H9 (cell line): ENCODE measurements at regions not wholly inside any gene's neighbourhood (a gene's known extent, or its start where the extent isn't known, plus 50 kb on each side); places are given as distances from the start of the nearest gene placed in this dataset.

Experiments used
- DNase-seq: peaks from one replicate; pipeline ENCODE4 v3.0.0-alpha.2; 2017
- H2AFZ ChIP-seq: one replicate; pipeline ENCODE4 v1.6.1; 2013; ENCODE audit warnings: mild to moderate bottlenecking, low read length, control low read depth, moderate library complexity
- H2AK5ac ChIP-seq: 2 replicates; pipeline ENCODE4 v1.6.1; 2013; ENCODE audit warnings: low read length, control low read depth, mixed read lengths; ENCODE audit not compliant: insufficient read length
- H2BK120ac ChIP-seq: one replicate; pipeline ENCODE4 v1.6.1; 2013; ENCODE audit warnings: low read depth, mild to moderate bottlenecking, low read length, control low read depth, inconsistent platforms; ENCODE audit not compliant: poor library complexity, severe bottlenecking
- H2BK12ac ChIP-seq: 2 replicates; pipeline ENCODE4 v1.6.1; 2013; ENCODE audit warnings: low read length, control low read depth, mixed read lengths, low read depth; ENCODE audit not compliant: insufficient read length
- H2BK15ac ChIP-seq: 2 replicates; pipeline ENCODE4 v1.6.1; 2013; ENCODE audit warnings: low read depth, low read length, control low read depth
- H2BK20ac ChIP-seq: one replicate; pipeline ENCODE4 v1.6.1; 2013; ENCODE audit warnings: low read depth, mild to moderate bottlenecking, low read length, control low read depth, inconsistent platforms; ENCODE audit not compliant: poor library complexity, severe bottlenecking
- H2BK5ac ChIP-seq: 2 replicates; pipeline ENCODE4 v1.6.1; 2013; ENCODE audit warnings: low read length, control low read depth, mixed read lengths; ENCODE audit not compliant: insufficient read length
- H3K14ac ChIP-seq: 2 replicates; pipeline ENCODE4 v1.6.1; 2013; ENCODE audit warnings: low read length, control low read depth; ENCODE audit not compliant: insufficient read depth
- H3K18ac ChIP-seq: 2 replicates; pipeline ENCODE4 v1.6.1; 2013; ENCODE audit warnings: low read depth, mild to moderate bottlenecking, mixed read lengths, low read length, control low read depth; ENCODE audit not compliant: insufficient read length
- H3K23ac ChIP-seq: 2 replicates; pipeline ENCODE4 v1.6.1; 2013; ENCODE audit warnings: low read length, control low read depth, mixed read lengths, low read depth; ENCODE audit not compliant: insufficient read length
- H3K23me2 ChIP-seq: 2 replicates; pipeline ENCODE4 v1.6.1; 2013; ENCODE audit warnings: low read depth, mild to moderate bottlenecking, mixed read lengths, low read length, control low read depth; ENCODE audit not compliant: insufficient read length, poor library complexity, severe bottlenecking
- H3K27ac ChIP-seq: 2 replicates; pipeline ENCODE4 v1.5.1; 2013; ENCODE audit warnings: low read length, control low read depth, mixed read lengths, low read depth; ENCODE audit not compliant: insufficient read length
- H3K27me3 ChIP-seq: 2 replicates; pipeline ENCODE4 v1.6.1; 2013; ENCODE audit warnings: low read length, control low read depth, inconsistent platforms; ENCODE audit not compliant: insufficient read depth
- H3K4ac ChIP-seq: 2 replicates; pipeline ENCODE4 v1.6.1; 2013; ENCODE audit warnings: low read depth, mild to moderate bottlenecking, control low read depth, inconsistent platforms, low read length, moderate library complexity
- H3K4me1 ChIP-seq: 2 replicates; pipeline ENCODE4 v1.6.1; 2013; ENCODE audit warnings: low read length, control low read depth, inconsistent platforms; ENCODE audit not compliant: insufficient read depth
- H3K4me2 ChIP-seq: 2 replicates; pipeline ENCODE4 v1.6.1; 2013; ENCODE audit warnings: low read length, control low read depth, mixed read lengths; ENCODE audit not compliant: insufficient read length, insufficient read depth
- H3K56ac ChIP-seq: 2 replicates; pipeline ENCODE4 v1.6.1; 2013; ENCODE audit warnings: low read depth, mild to moderate bottlenecking, mixed read lengths, low read length, control low read depth; ENCODE audit not compliant: insufficient read length
- H3K79me1 ChIP-seq: 2 replicates; pipeline ENCODE4 v1.6.1; 2013; ENCODE audit warnings: low read depth, mild to moderate bottlenecking, moderate library complexity, low read length, control low read depth, inconsistent platforms; ENCODE audit not compliant: insufficient read depth, poor library complexity, severe bottlenecking
- H3K79me2 ChIP-seq: 2 replicates; pipeline ENCODE4 v1.6.1; 2013; ENCODE audit warnings: low read length, control low read depth, inconsistent platforms; ENCODE audit not compliant: insufficient read depth
- H3K9ac ChIP-seq: 2 replicates; pipeline ENCODE4 v1.6.1; 2013; ENCODE audit warnings: low read length, control low read depth, mixed read lengths; ENCODE audit not compliant: insufficient read length; ENCODE audit errors: extremely low read depth
- H3K9me3 ChIP-seq: one replicate; pipeline ENCODE4 v1.6.1; 2013; ENCODE audit warnings: low read depth, low read length, inconsistent platforms; ENCODE audit not compliant: control insufficient read depth
- H3T11ph ChIP-seq: one replicate; pipeline ENCODE4 v1.6.1; 2013; ENCODE audit warnings: mild to moderate bottlenecking, low read length, control low read depth, inconsistent platforms
- H4K20me1 ChIP-seq: one replicate; pipeline ENCODE4 v1.6.1; 2013; ENCODE audit not compliant: control insufficient read depth, insufficient read length, insufficient read depth
- H4K5ac ChIP-seq: 2 replicates; pipeline ENCODE4 v1.6.1; 2013; ENCODE audit warnings: low read depth, mild to moderate bottlenecking, mixed read lengths, low read length, control low read depth; ENCODE audit not compliant: insufficient read length
- H4K8ac ChIP-seq: replicated peaks from 2 replicates; pipeline ENCODE4 v1.6.1; 2013; ENCODE audit warnings: low read length, control low read depth, mixed read lengths, low read depth; ENCODE audit not compliant: insufficient read length
- H4K91ac ChIP-seq: 2 replicates; pipeline ENCODE4 v1.6.1; 2013; ENCODE audit warnings: low read depth, mild to moderate bottlenecking, moderate library complexity, mixed read lengths, low read length, control low read depth; ENCODE audit not compliant: insufficient read length
- H3K27ac Mint-ChIP-seq, 3 experiments: 2 replicates in 2 of 3; 3 replicates in 1 of 3; pipeline ENCODE4 v1.8.0; 2020 to 2021; ENCODE audit warnings: mixed read lengths in 3 of 3, mild to moderate bottlenecking in 1 of 3, moderate library complexity in 1 of 3
- H3K27me3 Mint-ChIP-seq: 2 replicates; pipeline ENCODE4 v1.8.0; 2021; ENCODE audit warnings: low read depth, mild to moderate bottlenecking, moderate library complexity, mixed read lengths
- H3K36me3 Mint-ChIP-seq, 3 experiments: 2 replicates in 2 of 3; 3 replicates in 1 of 3; pipeline ENCODE4 v1.8.0; 2020 to 2021; ENCODE audit warnings: low read depth in 3 of 3, mixed read lengths in 3 of 3; ENCODE audit not compliant: insufficient read depth in 1 of 3
- H3K4me1 Mint-ChIP-seq, 2 experiments: 2 replicates each; pipeline ENCODE4 v1.8.0; 2020; ENCODE audit warnings: mixed read lengths in 2 of 2
- H3K4me3 Mint-ChIP-seq, 2 experiments: 2 replicates in 1 of 2; 3 replicates in 1 of 2; pipeline ENCODE4 v1.8.0; 2020 to 2021; ENCODE audit warnings: mild to moderate bottlenecking in 2 of 2, mixed read lengths in 2 of 2, moderate library complexity in 1 of 2
- H3K9me3 Mint-ChIP-seq, 2 experiments: 2 replicates in 1 of 2; 3 replicates in 1 of 2; pipeline ENCODE4 v1.8.0; 2020; ENCODE audit warnings: mild to moderate bottlenecking in 2 of 2, mixed read lengths in 2 of 2, moderate library complexity in 1 of 2
- WGBS: extraction: QIAGEN DNeasy Blood & Tissue Kit; methylation state at CpG from one replicate; pipeline ENCODE4 v1.1.7; 2013; ENCODE audit warnings: missing lambda C conversion rate, low lambda C conversion rate, mixed read lengths; ENCODE audit not compliant: insufficient read length; ENCODE audit errors: extremely low coverage; 5-methylcytosine and 5-hydroxymethylcytosine counted together
- TF ChIP-seq, protein P1 (sequence below): fragments of 200-600 bp; sonication (generic); conservative IDR thresholded peaks from 3 replicates; pipeline ENCODE4 v1.8.0; 2021; ENCODE audit warnings: antibody characterized with exemption, mild to moderate bottlenecking

DNA sequence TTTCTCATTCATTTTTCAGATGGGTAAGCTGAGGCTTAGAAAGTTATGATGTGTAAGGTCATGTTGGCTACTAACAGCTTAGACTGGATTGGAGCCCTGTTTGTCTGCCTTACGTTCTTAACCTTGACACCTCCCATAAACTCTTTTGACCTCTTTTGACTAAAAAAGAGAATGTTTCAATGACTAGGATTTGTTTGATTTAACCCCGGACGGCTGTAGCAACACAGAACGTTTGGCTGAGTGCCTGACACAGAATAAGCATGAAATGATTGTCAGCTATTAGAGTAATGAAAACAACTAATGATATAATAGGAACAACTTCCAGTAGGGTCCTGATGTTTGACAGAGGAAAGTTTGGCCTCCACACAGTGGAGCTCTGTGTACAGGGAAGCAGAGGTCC lies 83.3 kb upstream of the PDZD8 start:
- H4K20me1 ChIP-seq: no peaks in the 10 kb centered on the region
- H3K79me1 ChIP-seq: no peaks in the 10 kb centered on the region
- H3K9me3 ChIP-seq: no peaks in the 10 kb centered on the region
- no peak overlapping the region for H2AK5ac ChIP-seq
- peaks cover 0 to 3% (median 2%) of the 10 kb centered on the region in 3 experiments; a peak in 4 of 7 replicates for H3K36me3 Mint-ChIP-seq
- peaks cover 10 to 15% of the 10 kb centered on the region in 2 experiments for H3K9me3 Mint-ChIP-seq
- H3K79me2 ChIP-seq: no peaks in the 10 kb centered on the region
- H4K91ac ChIP-seq: no peak overlapping the region
- WGBS: no CpG with 5 or more reads among the region's 4 CpGs
- H3K27ac Mint-ChIP-seq: no peak overlapping the region
- H3K18ac ChIP-seq: no peak overlapping the region
- no peaks in the 10 kb centered on the region for H3K4me1 ChIP-seq
- H3K14ac ChIP-seq: no peak overlapping the region
- no peaks in the 10 kb centered on the region for H3K27me3 ChIP-seq
- H2BK20ac ChIP-seq: no peak overlapping the region
- H3K4me3 Mint-ChIP-seq: no peak overlapping the region
- DNase-seq: no peak
- H3T11ph ChIP-seq: no peak overlapping the region
- H2BK15ac ChIP-seq: no peak overlapping the region
- TF ChIP-seq, protein P1, sequence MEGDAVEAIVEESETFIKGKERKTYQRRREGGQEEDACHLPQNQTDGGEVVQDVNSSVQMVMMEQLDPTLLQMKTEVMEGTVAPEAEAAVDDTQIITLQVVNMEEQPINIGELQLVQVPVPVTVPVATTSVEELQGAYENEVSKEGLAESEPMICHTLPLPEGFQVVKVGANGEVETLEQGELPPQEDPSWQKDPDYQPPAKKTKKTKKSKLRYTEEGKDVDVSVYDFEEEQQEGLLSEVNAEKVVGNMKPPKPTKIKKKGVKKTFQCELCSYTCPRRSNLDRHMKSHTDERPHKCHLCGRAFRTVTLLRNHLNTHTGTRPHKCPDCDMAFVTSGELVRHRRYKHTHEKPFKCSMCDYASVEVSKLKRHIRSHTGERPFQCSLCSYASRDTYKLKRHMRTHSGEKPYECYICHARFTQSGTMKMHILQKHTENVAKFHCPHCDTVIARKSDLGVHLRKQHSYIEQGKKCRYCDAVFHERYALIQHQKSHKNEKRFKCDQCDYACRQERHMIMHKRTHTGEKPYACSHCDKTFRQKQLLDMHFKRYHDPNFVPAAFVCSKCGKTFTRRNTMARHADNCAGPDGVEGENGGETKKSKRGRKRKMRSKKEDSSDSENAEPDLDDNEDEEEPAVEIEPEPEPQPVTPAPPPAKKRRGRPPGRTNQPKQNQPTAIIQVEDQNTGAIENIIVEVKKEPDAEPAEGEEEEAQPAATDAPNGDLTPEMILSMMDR: no peak
- H2AFZ ChIP-seq: no peak overlapping the region
- H3K4ac ChIP-seq: no peak overlapping the region
- no peak overlapping the region for H2BK5ac ChIP-seq
- peaks cover 17 to 21% of the 10 kb centered on the region in 2 experiments for H3K4me1 Mint-ChIP-seq
- no peak overlapping the region for H4K5ac ChIP-seq
- no peak overlapping the region for H2BK12ac ChIP-seq
- H2BK120ac ChIP-seq: no peak overlapping the region
- no peak overlapping the region for H3K4me2 ChIP-seq
- no peak overlapping the region for H4K8ac ChIP-seq
- H3K27ac ChIP-seq: no peak overlapping the region
- H3K23me2 ChIP-seq: no peaks in the 10 kb centered on the region
- no peak overlapping the region for H3K9ac ChIP-seq
- no peak overlapping the region for H3K56ac ChIP-seq
- H3K27me3 Mint-ChIP-seq: peaks cover 3% of the 10 kb centered on the region
- no peak overlapping the region for H3K23ac ChIP-seq
